GM23338 (cell line): ENCODE measurements at regions not wholly inside any gene's neighbourhood (a gene's known extent, or its start where the extent isn't known, plus 50 kb on each side); places are given as distances from the start of the nearest gene placed in this dataset.

Experiments used
- ATAC-seq: fragments of 200-7000 bp; cut with Tn5 transposase; 3 replicates; pipeline ENCODE4 v1.9.1; 2020
- DNase-seq: peaks from one replicate; pipeline ENCODE4 v3.0.0-alpha.2; 2015; ENCODE audit warnings: low spot score
- H2AFZ ChIP-seq: fragments of 200-600 bp; sonication (generic); 2 replicates; pipeline ENCODE4 v1.8.0; 2016; ENCODE audit warnings: antibody characterized with exemption, mild to moderate bottlenecking, moderate library complexity
- H3F3A ChIP-seq: fragments of 200-600 bp; sonication (generic); replicated peaks from 2 replicates; pipeline ENCODE4 v1.8.0; 2017; ENCODE audit warnings: antibody characterized with exemption, mixed run types, low read depth
- H3K27ac ChIP-seq: fragments of 200-600 bp; sonication (generic); 2 replicates; pipeline ENCODE4 v1.6.1; 2016; ENCODE audit warnings: low read depth
- H3K27me3 ChIP-seq: fragments of 200-600 bp; sonication (generic); 2 replicates; pipeline ENCODE4 v1.8.0; 2016; ENCODE audit warnings: mild to moderate bottlenecking, mixed run types, moderate library complexity; ENCODE audit not compliant: insufficient read depth
- H3K36me3 ChIP-seq: fragments of 200-600 bp; sonication (generic); 2 replicates; pipeline ENCODE4 v1.8.0; 2016; ENCODE audit warnings: mild to moderate bottlenecking; ENCODE audit not compliant: insufficient read depth
- H3K4me1 ChIP-seq: fragments of 200-600 bp; sonication (generic); 2 replicates; pipeline ENCODE4 v1.8.0; 2016; ENCODE audit warnings: mild to moderate bottlenecking, moderate library complexity; ENCODE audit not compliant: insufficient read depth
- H3K4me2 ChIP-seq: fragments of 200-600 bp; sonication (generic); 2 replicates; pipeline ENCODE4 v1.7.1; 2017; ENCODE audit warnings: mixed run types
- H3K4me3 ChIP-seq: fragments of 200-600 bp; sonication (generic); 2 replicates; pipeline ENCODE4 v1.6.1; 2016; ENCODE audit warnings: mixed run types
- H3K79me2 ChIP-seq: fragments of 200-600 bp; sonication (generic); replicated peaks from 2 replicates; pipeline ENCODE4 v1.8.0; 2017; ENCODE audit warnings: mild to moderate bottlenecking; ENCODE audit not compliant: insufficient read depth
- H3K9me2 ChIP-seq: fragments of 200-600 bp; sonication (generic); 2 replicates; pipeline ENCODE4 v1.8.0; 2017; ENCODE audit not compliant: insufficient read depth
- H4K20me1 ChIP-seq: fragments of 200-600 bp; sonication (generic); replicated peaks from 2 replicates; pipeline ENCODE4 v1.8.0; 2017; ENCODE audit warnings: mild to moderate bottlenecking; ENCODE audit not compliant: insufficient read depth
- H3K27ac Mint-ChIP-seq: 2 replicates; pipeline ENCODE4 v1.8.0; 2020; ENCODE audit warnings: inconsistent platforms, mild to moderate bottlenecking, moderate library complexity, mixed read lengths
- H3K27me3 Mint-ChIP-seq: 3 replicates; pipeline ENCODE4 v1.8.0; 2022; ENCODE audit warnings: low read depth, mild to moderate bottlenecking, moderate library complexity, mixed read lengths, inconsistent platforms; ENCODE audit not compliant: insufficient read depth, poor library complexity
- H3K36me3 Mint-ChIP-seq: 3 replicates; pipeline ENCODE4 v1.8.0; 2021; ENCODE audit warnings: low read depth, mild to moderate bottlenecking, inconsistent platforms, moderate library complexity, mixed read lengths
- H3K4me1 Mint-ChIP-seq: 3 replicates; pipeline ENCODE4 v1.8.0; 2020; ENCODE audit warnings: mild to moderate bottlenecking, inconsistent platforms, mixed read lengths
- H3K4me3 Mint-ChIP-seq: 3 replicates; pipeline ENCODE4 v1.8.0; 2021; ENCODE audit warnings: moderate library complexity, mild to moderate bottlenecking, inconsistent platforms, mixed read lengths
- H3K9me3 Mint-ChIP-seq: 3 replicates; pipeline ENCODE4 v1.8.0; 2020; ENCODE audit warnings: moderate library complexity, mild to moderate bottlenecking, inconsistent platforms, mixed read lengths
- CREB1 ChIP-seq: fragments of 250-450 bp; sonication (Bioruptor Pico); IDR thresholded peaks from 2 replicates; pipeline ENCODE4 v1.5.0; 2020; ENCODE audit warnings: low read depth, mild to moderate bottlenecking, moderate library complexity
- CTCF ChIP-seq, 2 experiments: fragments of 200-600 bp in 1 of 2; sonication (generic) in 1 of 2; conservative IDR thresholded peaks; 2 replicates each; pipeline versions ENCODE4 v1.5.1 to v1.6.1; 2016 to 2017; ENCODE audit warnings: antibody characterized with exemption in 2 of 2, low read depth in 2 of 2, mild to moderate bottlenecking in 2 of 2, moderate library complexity in 1 of 2
- EZH2 ChIP-seq: fragments of 200-600 bp; sonication (generic); IDR thresholded peaks from one replicate; pipeline ENCODE4 v1.8.0; 2017; ENCODE audit warnings: antibody characterized with exemption, mild to moderate bottlenecking, low read depth; ENCODE audit not compliant: unreplicated experiment
- EZH2phosphoT487 ChIP-seq: fragments of 200-600 bp; sonication (generic); IDR thresholded peaks from one replicate; pipeline ENCODE4 v1.8.1; 2018; ENCODE audit warnings: antibody characterized with exemption; ENCODE audit not compliant: unreplicated experiment
- JUNB ChIP-seq: IDR thresholded peaks from one replicate; pipeline ENCODE4 v1.6.1; 2016; ENCODE audit warnings: antibody characterized with exemption; ENCODE audit not compliant: unreplicated experiment
- NANOG ChIP-seq: IDR thresholded peaks from 2 replicates; pipeline ENCODE4 v1.6.1; 2016; ENCODE audit warnings: antibody characterized with exemption, borderline replicate concordance
- POLR2AphosphoS5 ChIP-seq: IDR thresholded peaks from 2 replicates; pipeline ENCODE4 v1.6.1; 2016; ENCODE audit warnings: antibody characterized with exemption, low read depth
- STAT1 ChIP-seq: IDR thresholded peaks from one replicate; pipeline ENCODE4 v1.6.1; 2016; ENCODE audit warnings: antibody characterized with exemption; ENCODE audit not compliant: unreplicated experiment
- ZNF114 ChIP-seq: fragments of 250-450 bp; sonication (Bioruptor Pico); IDR thresholded peaks from 2 replicates; pipeline ENCODE4 v1.5.0; 2020; ENCODE audit warnings: mild to moderate bottlenecking, moderate library complexity
- ZNF331 ChIP-seq: fragments of 250-450 bp; sonication (Bioruptor Pico); IDR thresholded peaks from 2 replicates; pipeline ENCODE4 v1.5.0; 2020; ENCODE audit warnings: low read depth, mild to moderate bottlenecking, moderate library complexity
- ZNF462 ChIP-seq: fragments of 250-450 bp; sonication (Bioruptor Pico); IDR thresholded peaks from 2 replicates; pipeline ENCODE4 v1.5.0; 2020; ENCODE audit warnings: mild to moderate bottlenecking, moderate library complexity
- TF ChIP-seq, protein P1 (sequence below): IDR thresholded peaks from one replicate; pipeline ENCODE4 v1.6.1; 2018; ENCODE audit warnings: antibody characterized with exemption; ENCODE audit not compliant: unreplicated experiment
- TF ChIP-seq, protein P2 (sequence below): IDR thresholded peaks from 2 replicates; pipeline ENCODE4 v1.6.1; 2016; ENCODE audit warnings: antibody characterized with exemption

GRCh38 chr3:153442799-153443487 is 280.9 kb downstream of the RAP2B start:
- Histone ChIP-seq H3K4me3 (no peak overlapping the region), H3K27ac (no peak overlapping the region), H3K4me1 (peaks cover 14% of the 10 kb centered on the region), H3K79me2 (no peaks in the 10 kb centered on the region), H2AFZ (no peak overlapping the region), H3F3A (no peaks in the 10 kb centered on the region), H3K4me2 (no peak overlapping the region), H4K20me1 (no peaks in the 10 kb centered on the region), H3K27me3 (no peaks in the 10 kb centered on the region), H3K9me2 (no peaks in the 10 kb centered on the region), H3K36me3 (no peaks in the 10 kb centered on the region)
- TF ChIP-seq, protein P1, sequence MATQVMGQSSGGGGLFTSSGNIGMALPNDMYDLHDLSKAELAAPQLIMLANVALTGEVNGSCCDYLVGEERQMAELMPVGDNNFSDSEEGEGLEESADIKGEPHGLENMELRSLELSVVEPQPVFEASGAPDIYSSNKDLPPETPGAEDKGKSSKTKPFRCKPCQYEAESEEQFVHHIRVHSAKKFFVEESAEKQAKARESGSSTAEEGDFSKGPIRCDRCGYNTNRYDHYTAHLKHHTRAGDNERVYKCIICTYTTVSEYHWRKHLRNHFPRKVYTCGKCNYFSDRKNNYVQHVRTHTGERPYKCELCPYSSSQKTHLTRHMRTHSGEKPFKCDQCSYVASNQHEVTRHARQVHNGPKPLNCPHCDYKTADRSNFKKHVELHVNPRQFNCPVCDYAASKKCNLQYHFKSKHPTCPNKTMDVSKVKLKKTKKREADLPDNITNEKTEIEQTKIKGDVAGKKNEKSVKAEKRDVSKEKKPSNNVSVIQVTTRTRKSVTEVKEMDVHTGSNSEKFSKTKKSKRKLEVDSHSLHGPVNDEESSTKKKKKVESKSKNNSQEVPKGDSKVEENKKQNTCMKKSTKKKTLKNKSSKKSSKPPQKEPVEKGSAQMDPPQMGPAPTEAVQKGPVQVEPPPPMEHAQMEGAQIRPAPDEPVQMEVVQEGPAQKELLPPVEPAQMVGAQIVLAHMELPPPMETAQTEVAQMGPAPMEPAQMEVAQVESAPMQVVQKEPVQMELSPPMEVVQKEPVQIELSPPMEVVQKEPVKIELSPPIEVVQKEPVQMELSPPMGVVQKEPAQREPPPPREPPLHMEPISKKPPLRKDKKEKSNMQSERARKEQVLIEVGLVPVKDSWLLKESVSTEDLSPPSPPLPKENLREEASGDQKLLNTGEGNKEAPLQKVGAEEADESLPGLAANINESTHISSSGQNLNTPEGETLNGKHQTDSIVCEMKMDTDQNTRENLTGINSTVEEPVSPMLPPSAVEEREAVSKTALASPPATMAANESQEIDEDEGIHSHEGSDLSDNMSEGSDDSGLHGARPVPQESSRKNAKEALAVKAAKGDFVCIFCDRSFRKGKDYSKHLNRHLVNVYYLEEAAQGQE = no peak
- no peak for TF ChIP-seq ZNF114 (CRISPR knock-in tag)
- no peak for TF ChIP-seq NANOG
- no peak for TF ChIP-seq JUNB
- no peak for TF ChIP-seq STAT1
- TF ChIP-seq CTCF (conservative IDR thresholded peaks at IDR 0.05; ENCODE audit: low read depth in 2 of 2) = no peak
- no peak for TF ChIP-seq EZH2phosphoT487
- TF ChIP-seq, protein P2, sequence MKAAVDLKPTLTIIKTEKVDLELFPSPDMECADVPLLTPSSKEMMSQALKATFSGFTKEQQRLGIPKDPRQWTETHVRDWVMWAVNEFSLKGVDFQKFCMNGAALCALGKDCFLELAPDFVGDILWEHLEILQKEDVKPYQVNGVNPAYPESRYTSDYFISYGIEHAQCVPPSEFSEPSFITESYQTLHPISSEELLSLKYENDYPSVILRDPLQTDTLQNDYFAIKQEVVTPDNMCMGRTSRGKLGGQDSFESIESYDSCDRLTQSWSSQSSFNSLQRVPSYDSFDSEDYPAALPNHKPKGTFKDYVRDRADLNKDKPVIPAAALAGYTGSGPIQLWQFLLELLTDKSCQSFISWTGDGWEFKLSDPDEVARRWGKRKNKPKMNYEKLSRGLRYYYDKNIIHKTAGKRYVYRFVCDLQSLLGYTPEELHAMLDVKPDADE = no peak
- TF ChIP-seq CREB1 (CRISPR knock-in tag) = no peak
- no peak for TF ChIP-seq EZH2
- TF ChIP-seq POLR2AphosphoS5 = no peak
- no peak for TF ChIP-seq ZNF462 (CRISPR knock-in tag)
- TF ChIP-seq ZNF331 (CRISPR knock-in tag) = no peak
- Mint-ChIP-seq H3K36me3 (no peaks in the 10 kb centered on the region), H3K4me1 (peaks cover 23% of the 10 kb centered on the region), H3K27ac (no peak overlapping the region; the same call in 1 of the 2 replicates), H3K4me3 (no peak overlapping the region), H3K27me3 (no peaks in the 10 kb centered on the region), H3K9me3 (no peaks in the 10 kb centered on the region)
- DNase-seq (no peak), ATAC-seq (no peak)
